Upper lobe of left lung (tissue), 6 donors: ENCODE measurements at regions not wholly inside any gene's neighbourhood (a gene's known extent, or its start where the extent isn't known, plus 50 kb on each side); places are given as distances from the start of the nearest gene placed in this dataset.
A peak's percentile ranks its signal among the peaks of the same experiment; 100 is the strongest.

Source experiments
- ATAC-seq, 2 donors: fragments of 200-7000 bp; cut with Tn5 transposase; one replicate each; pipeline ENCODE4 v1.9.1; 2022; ENCODE audit warnings: mild to moderate bottlenecking in 2 of 2, moderate library complexity in 2 of 2; ENCODE audit not compliant: low FRiP score in 2 of 2
- DNase-seq, 2 donors: peaks; one replicate each; pipeline ENCODE4 v3.0.0-alpha.2; 2019 to 2020
- H3K27ac ChIP-seq, 4 donors: fragments of 200-600 bp; sonication (generic); one replicate each; pipeline ENCODE4 v1.5.1; 2016 to 2019
- H3K27me3 ChIP-seq, 4 donors: fragments of 200-600 bp; sonication (generic); one replicate each; pipeline ENCODE4 v1.5.1; 2017 to 2019
- H3K36me3 ChIP-seq, 4 donors: fragments of 200-600 bp; sonication (generic); one replicate each; pipeline ENCODE4 v1.5.1; 2016 to 2019
- H3K4me1 ChIP-seq, 4 donors: fragments of 200-600 bp; sonication (generic); one replicate each; pipeline ENCODE4 v1.5.1; 2018 to 2019
- H3K4me3 ChIP-seq, 4 donors: fragments of 200-600 bp; sonication (generic); one replicate each; pipeline ENCODE4 v1.5.1; 2017 to 2019; ENCODE audit warnings: mild to moderate bottlenecking in 2 of 4, moderate library complexity in 1 of 4
- H3K9me3 ChIP-seq, 4 donors: fragments of 200-600 bp; sonication (generic); one replicate each; pipeline ENCODE4 v1.5.1; 2018 to 2019
- EP300 ChIP-seq, 4 donors: sonication (generic); formaldehyde crosslinking; IDR thresholded peaks; one replicate each; pipeline ENCODE4 v1.5.1; 2017; ENCODE audit warnings: antibody characterized with exemption in 4 of 4, control low read depth in 2 of 4
- POLR2A ChIP-seq, 4 donors: fragments of 450-650 bp; IDR thresholded peaks; one replicate each; pipeline ENCODE4 v1.5.1; 2016 to 2017; ENCODE audit warnings: antibody characterized with exemption in 4 of 4, mild to moderate bottlenecking in 2 of 4
- POLR2AphosphoS5 ChIP-seq, 2 donors: sonication (generic); formaldehyde crosslinking; IDR thresholded peaks; one replicate each; pipeline ENCODE4 v1.5.1; 2017; ENCODE audit warnings: antibody characterized with exemption in 2 of 2
- WGBS, 2 donors: methylation state at CpG; one replicate each; pipeline ENCODE4 v1.1.5; 2017 to 2018; 5-methylcytosine and 5-hydroxymethylcytosine counted together
- TF ChIP-seq, protein P1 (sequence below), 6 experiments: fragments of 450-650 bp in 4 of 6; fragments of 200-600 bp in 2 of 6; sonication (generic) in 2 of 6; IDR thresholded peaks; one replicate each; pipeline ENCODE4 v1.5.1; 2016 to 2019; ENCODE audit warnings: antibody characterized with exemption in 6 of 6
- donor health status: DM: no; HTN: no; CAD: no; lungs with moderate emphysema.
- donor health status: DM: no; HTN: yes; CAD: no; lungs with severe emphysema.

DNA sequence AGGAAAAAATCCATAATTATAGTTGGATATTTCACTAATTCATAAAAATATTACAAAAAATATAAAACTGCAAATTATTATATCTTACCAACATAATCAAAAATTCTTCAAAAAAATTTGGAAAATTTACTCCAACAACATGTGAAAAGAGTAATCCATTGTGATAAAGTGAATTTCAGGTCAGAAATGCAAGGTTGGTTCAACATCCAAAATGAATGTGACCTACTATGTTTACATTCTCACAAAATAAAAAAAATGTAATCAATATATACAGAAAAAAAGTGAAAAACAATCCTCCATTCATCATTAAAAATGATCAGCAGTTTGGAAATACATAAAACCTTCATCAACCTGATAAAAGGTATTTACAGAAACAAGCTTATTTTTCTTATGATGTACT lies 1252.2 kb downstream of the JRKL start:
- Histone ChIP-seq H3K27ac (no peak overlapping the region), H3K4me3 (no peak overlapping the region), H3K27me3 (no peaks in the 10 kb centered on the region), H3K4me1 (no peaks in the 10 kb centered on the region), H3K36me3 (no peaks in the 10 kb centered on the region), H3K9me3 (peaks cover 0 to 3% (median 0%) of the 10 kb centered on the region in 4 donors)
- TF ChIP-seq EP300 (IDR thresholded peaks at IDR 0.05) = no peak
- no peak for TF ChIP-seq POLR2A (IDR thresholded peaks at IDR 0.05)
- TF ChIP-seq POLR2AphosphoS5 (IDR thresholded peaks at IDR 0.05) = no peak
- TF ChIP-seq, protein P1, sequence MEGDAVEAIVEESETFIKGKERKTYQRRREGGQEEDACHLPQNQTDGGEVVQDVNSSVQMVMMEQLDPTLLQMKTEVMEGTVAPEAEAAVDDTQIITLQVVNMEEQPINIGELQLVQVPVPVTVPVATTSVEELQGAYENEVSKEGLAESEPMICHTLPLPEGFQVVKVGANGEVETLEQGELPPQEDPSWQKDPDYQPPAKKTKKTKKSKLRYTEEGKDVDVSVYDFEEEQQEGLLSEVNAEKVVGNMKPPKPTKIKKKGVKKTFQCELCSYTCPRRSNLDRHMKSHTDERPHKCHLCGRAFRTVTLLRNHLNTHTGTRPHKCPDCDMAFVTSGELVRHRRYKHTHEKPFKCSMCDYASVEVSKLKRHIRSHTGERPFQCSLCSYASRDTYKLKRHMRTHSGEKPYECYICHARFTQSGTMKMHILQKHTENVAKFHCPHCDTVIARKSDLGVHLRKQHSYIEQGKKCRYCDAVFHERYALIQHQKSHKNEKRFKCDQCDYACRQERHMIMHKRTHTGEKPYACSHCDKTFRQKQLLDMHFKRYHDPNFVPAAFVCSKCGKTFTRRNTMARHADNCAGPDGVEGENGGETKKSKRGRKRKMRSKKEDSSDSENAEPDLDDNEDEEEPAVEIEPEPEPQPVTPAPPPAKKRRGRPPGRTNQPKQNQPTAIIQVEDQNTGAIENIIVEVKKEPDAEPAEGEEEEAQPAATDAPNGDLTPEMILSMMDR (IDR thresholded peaks at IDR 0.05) = no peak
- no peak for DNase-seq
- no peak for ATAC-seq

DNA sequence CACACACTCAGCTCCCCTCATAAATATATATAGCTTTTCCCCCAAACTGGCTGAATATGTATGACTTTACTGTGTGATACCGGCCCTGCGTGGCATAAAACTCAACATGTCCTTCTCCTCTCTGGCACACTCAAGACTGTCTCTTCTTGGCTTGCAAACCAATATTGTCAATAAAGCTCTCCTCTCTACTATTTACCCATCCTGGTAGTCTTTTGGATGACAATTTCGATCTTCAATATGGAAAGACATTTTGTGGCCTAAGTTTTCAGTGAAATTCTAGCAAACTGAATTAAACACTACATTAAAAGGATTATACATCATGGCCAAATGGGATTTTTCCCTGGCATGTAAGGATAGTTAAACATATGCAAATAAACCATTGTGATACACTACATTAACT lies 1255.9 kb downstream of the JRKL start:
- H3K4me1 ChIP-seq = no peaks in the 10 kb centered on the region
- ATAC-seq (no peak), DNase-seq (no peak)
- H3K27me3 ChIP-seq = no peaks in the 10 kb centered on the region
- no peaks in the 10 kb centered on the region for H3K36me3 ChIP-seq
- TF ChIP-seq POLR2AphosphoS5 (IDR thresholded peaks at IDR 0.05) = no peak
- no peak for TF ChIP-seq POLR2A (IDR thresholded peaks at IDR 0.05)
- no peak for TF ChIP-seq EP300 (IDR thresholded peaks at IDR 0.05)
- TF ChIP-seq, protein P1 (IDR thresholded peaks at IDR 0.05) = no peak
- no peak overlapping the region for H3K4me3 ChIP-seq
- no peak overlapping the region for H3K27ac ChIP-seq
- WGBS, 2 donors = 90 to 92% methylated on average over 3 of the region's 3 CpGs
- peaks cover 0 to 3% (median 0%) of the 10 kb centered on the region in 4 donors for H3K9me3 ChIP-seq

DNA sequence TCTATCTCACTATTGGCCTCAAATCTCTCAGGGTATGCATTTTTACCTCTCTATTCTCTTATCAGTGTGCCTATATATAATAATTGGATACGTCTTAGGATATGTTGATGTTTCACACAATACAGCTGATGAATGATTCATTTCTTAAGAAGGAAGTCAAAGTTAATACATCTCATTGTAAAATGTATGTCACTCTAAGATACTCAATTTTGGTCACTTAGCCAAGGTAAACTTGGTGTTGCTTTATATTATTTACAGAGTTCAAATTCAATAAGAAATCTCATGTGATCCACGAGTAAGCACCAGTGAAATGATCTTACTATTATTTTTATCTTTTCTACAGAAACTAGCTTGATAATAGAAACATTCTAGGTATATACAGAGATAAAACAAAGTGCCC lies 1266.5 kb downstream of the JRKL start:
- peaks cover 0 to under 1% (median 0%) of the 10 kb centered on the region in 4 donors for H3K9me3 ChIP-seq
- WGBS, 2 donors = 34 to 45% methylated on average over 2 of the region's 2 CpGs
- H3K27ac ChIP-seq = no peak overlapping the region
- no peaks in the 10 kb centered on the region for H3K27me3 ChIP-seq
- no peak for TF ChIP-seq POLR2AphosphoS5 (IDR thresholded peaks at IDR 0.05)
- TF ChIP-seq POLR2A (IDR thresholded peaks at IDR 0.05) = no peak
- no peak for TF ChIP-seq EP300 (IDR thresholded peaks at IDR 0.05)
- TF ChIP-seq, protein P1 (IDR thresholded peaks at IDR 0.05) = no peak
- H3K36me3 ChIP-seq = no peaks in the 10 kb centered on the region
- H3K4me1 ChIP-seq = no peaks in the 10 kb centered on the region
- H3K4me3 ChIP-seq = no peak overlapping the region
- no peak for DNase-seq
- ATAC-seq = no peak

DNA sequence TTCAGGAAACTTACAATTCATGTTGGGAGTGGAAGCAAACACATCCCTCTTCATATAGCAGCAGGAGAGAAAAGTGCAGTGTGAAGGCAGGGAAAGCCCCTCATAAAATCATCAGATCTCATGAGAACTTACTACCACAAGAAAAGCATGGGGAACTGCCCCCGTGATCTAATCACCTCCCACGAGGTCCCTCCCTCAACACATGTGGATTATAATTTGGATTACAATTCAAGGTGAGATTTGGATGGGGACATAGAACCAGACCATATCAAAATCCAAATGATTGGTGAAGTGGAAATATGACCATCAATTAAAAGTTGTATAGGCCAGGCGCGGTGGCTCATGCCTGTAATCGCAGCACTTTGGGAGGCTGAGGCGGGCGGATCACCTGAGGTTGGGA lies 1268.0 kb downstream of the JRKL start:
- Histone ChIP-seq H3K36me3 (no peaks in the 10 kb centered on the region), H3K4me3 (no peak overlapping the region), H3K27ac (no peak overlapping the region), H3K27me3 (no peaks in the 10 kb centered on the region), H3K4me1 (no peaks in the 10 kb centered on the region), H3K9me3 (no peaks in the 10 kb centered on the region)
- WGBS, 2 donors = 90 to 94% methylated on average over 7 of the region's 7 CpGs
- DNase-seq (no peak), ATAC-seq (no peak)
- TF ChIP-seq POLR2AphosphoS5 (IDR thresholded peaks at IDR 0.05) (no peak), POLR2A (IDR thresholded peaks at IDR 0.05) (no peak), EP300 (IDR thresholded peaks at IDR 0.05) (no peak)
- TF ChIP-seq, protein P1 (IDR thresholded peaks at IDR 0.05) = no peak

DNA sequence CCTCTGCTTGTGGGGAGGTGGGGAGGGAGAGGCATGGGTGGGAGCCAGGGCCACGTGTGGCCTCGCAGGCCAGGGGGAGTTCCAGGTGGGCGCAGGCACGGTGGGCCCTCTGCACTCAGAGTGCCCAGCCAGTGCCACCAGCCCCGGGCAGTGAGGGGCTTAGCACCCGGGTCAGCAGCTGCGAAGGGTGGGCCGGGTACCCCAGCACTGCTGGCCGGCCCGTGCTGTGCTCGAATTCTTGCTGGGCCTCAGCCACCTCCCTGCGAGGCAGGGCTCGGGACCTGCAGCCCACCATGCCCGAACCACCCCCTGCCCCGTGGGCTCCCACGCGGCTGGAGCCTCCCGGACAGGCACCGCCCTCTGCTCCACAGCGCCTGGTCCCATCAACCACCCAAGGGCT lies 1277.2 kb downstream of the JRKL start:
- H3K27me3 ChIP-seq = no peaks in the 10 kb centered on the region
- WGBS, 2 donors = 91% methylated on average over 20 of the region's 20 CpGs; no CpG with 5 or more reads in 1 of the 2 donors
- H3K4me1 ChIP-seq = no peaks in the 10 kb centered on the region
- H3K27ac ChIP-seq = no peak overlapping the region
- TF ChIP-seq, protein P1 (IDR thresholded peaks at IDR 0.05) = no peak
- no peak for TF ChIP-seq EP300 (IDR thresholded peaks at IDR 0.05)
- TF ChIP-seq POLR2A (IDR thresholded peaks at IDR 0.05) = no peak
- TF ChIP-seq POLR2AphosphoS5 (IDR thresholded peaks at IDR 0.05) = no peak
- no peak overlapping the region for H3K4me3 ChIP-seq
- no peaks in the 10 kb centered on the region for H3K9me3 ChIP-seq
- DNase-seq (peak in 1 of 2 donors; percentile 61), ATAC-seq (no peak)
- no peaks in the 10 kb centered on the region for H3K36me3 ChIP-seq
